HG02938 (cell line): ENCODE measurements at regions not wholly inside any gene's neighbourhood (a gene's known extent, or its start where the extent isn't known, plus 50 kb on each side); places are given as distances from the start of the nearest gene placed in this dataset.
"Not testable (repeated sequence)": the region's sequence is repeated elsewhere in the genome, so short reads cannot be mapped to it uniquely, and the experiment has no call there.

Source experiments
- ATAC-seq: cut with Tn5 transposase; IDR thresholded peaks from one replicate; pipeline ENCODE4 v1.9.1; 2021; ENCODE audit warnings: mild to moderate bottlenecking, moderate library complexity; ENCODE audit not compliant: unreplicated experiment

GRCh38 chr1:116292929-116293725 is 79.9 kb upstream of the ATP1A1 start:
- no peak for ATAC-seq

- no peak for ATAC-seq
Observed at GRCh38 chr1:116297495-116298212, 75.4 kb upstream of the ATP1A1 start.

GRCh38 chr1:116298213-116298579 is 74.8 kb upstream of the ATP1A1 start:
- not testable (repeated sequence) for ATAC-seq

GRCh38 chr1:116298746-116299145 is 74.3 kb upstream of the ATP1A1 start:
- ATAC-seq: no peak

- no peak for ATAC-seq
Observed at GRCh38 chr1:116299248-116299647, 73.8 kb upstream of the ATP1A1 start.

GRCh38 chr1:116302281-116302680 is 70.8 kb upstream of the ATP1A1 start:
- ATAC-seq: no peak

GRCh38 chr1:116306102-116306501 is 66.9 kb upstream of the ATP1A1 start:
- ATAC-seq: no peak

- ATAC-seq: no peak
Observed at GRCh38 chr1:116306840-116307442, 66.1 kb upstream of the ATP1A1 start.

GRCh38 chr1:116308276-116308675 is 64.8 kb upstream of the ATP1A1 start:
- ATAC-seq: no peak

- no peak for ATAC-seq
Observed at GRCh38 chr1:116309090-116309870, 63.8 kb upstream of the ATP1A1 start.

GRCh38 chr1:116310180-116310579 is 62.9 kb upstream of the ATP1A1 start:
- no peak for ATAC-seq

GRCh38 chr1:116311193-116311592 is 61.9 kb upstream of the ATP1A1 start:
- ATAC-seq: no peak

- no peak for ATAC-seq
Observed at GRCh38 chr1:116311756-116312680, 61.0 kb upstream of the ATP1A1 start.

- ATAC-seq: no peak
Observed at GRCh38 chr1:116312681-116313069, 60.4 kb upstream of the ATP1A1 start.

GRCh38 chr1:116313776-116314175 is 59.3 kb upstream of the ATP1A1 start:
- ATAC-seq: no peak

GRCh38 chr1:116314305-116314919 is 58.6 kb upstream of the ATP1A1 start:
- ATAC-seq: no peak

GRCh38 chr1:116316373-116316772 is 56.7 kb upstream of the ATP1A1 start:
- no peak for ATAC-seq

GRCh38 chr1:116318897-116319296 is 54.1 kb upstream of the ATP1A1 start:
- ATAC-seq: no peak

- no peak for ATAC-seq
Observed at GRCh38 chr1:116320874-116321273, 52.2 kb upstream of the ATP1A1 start.

- ATAC-seq: no peak
Observed at GRCh38 chr1:116321766-116322175, 51.3 kb upstream of the ATP1A1 start.
